DMS 273 (cell line): ENCODE measurements at regions not wholly inside any gene's neighbourhood (a gene's known extent, or its start where the extent isn't known, plus 50 kb on each side); places are given as distances from the start of the nearest gene placed in this dataset.
A peak's percentile ranks its signal among the peaks of the same experiment; 100 is the strongest.
"Not testable (repeated sequence)": the region's sequence is repeated elsewhere in the genome, so short reads cannot be mapped to it uniquely, and the experiment has no call there.

Experiments used
- DNase-seq: peaks from one replicate; lab custom pipeline; 2025; ENCODE audit not compliant: unreplicated experiment; lab: John Stamatoyannopoulos, UW

DNA sequence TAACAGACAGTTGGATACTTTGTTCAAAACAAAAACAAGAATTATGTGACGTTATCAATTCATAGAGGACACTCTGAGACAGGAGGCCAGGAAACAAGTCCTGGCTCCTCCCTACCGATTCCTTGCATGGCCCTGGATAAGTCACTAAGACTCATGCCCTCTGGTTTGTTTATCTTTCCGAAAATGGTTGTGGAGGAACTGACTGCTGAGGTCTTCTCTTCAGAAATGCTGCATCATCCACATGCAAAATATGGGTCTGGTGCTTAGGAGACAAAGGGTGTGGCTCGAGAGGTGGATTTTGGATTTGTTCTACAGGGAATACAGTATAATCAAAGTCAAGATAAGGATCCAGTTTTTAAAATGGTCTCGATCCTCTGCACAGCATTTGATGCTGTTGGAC lies 130.9 kb downstream of the RELL1 start:
- DNase-seq: no peak

DNA sequence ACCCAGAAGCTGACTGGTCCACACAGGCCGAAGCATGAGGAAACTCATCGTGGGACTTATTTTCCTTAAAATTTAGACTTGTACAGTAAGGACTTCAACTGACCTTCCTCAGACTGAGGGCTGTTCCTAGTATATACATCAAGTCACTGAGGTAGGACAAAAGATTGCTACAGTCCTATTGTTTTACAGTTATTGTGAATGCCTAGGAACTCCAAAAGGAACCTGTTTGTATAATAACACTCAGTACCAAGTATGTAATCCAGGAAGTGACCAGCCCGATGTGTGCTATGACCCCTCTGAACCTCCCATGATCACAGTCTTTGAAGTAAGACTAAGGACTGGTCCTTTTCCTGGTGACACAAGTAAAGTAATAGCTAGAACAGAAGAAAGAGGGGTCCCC lies 136.3 kb downstream of the RELL1 start:
- not testable (repeated sequence) for DNase-seq

DNA sequence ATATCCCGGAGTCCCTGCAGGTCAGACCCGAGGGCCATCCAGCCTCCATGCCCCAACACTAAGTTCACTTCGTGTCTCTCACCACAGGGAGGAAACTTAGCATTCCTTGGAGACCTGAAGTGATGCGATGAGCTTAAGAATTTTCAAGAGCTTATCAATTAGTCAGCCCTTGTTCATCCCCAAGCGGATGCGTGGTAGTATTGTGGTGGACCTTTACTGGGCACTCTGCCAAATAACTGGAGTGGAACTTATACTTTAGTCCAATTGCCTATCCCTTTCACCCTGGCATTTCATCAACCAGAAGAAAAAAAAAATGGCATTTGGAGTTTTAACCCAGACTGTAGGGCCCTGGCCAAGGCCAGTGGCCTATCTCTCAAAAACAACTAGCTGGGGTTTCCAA lies 137.1 kb downstream of the RELL1 start:
- no peak for DNase-seq

DNA sequence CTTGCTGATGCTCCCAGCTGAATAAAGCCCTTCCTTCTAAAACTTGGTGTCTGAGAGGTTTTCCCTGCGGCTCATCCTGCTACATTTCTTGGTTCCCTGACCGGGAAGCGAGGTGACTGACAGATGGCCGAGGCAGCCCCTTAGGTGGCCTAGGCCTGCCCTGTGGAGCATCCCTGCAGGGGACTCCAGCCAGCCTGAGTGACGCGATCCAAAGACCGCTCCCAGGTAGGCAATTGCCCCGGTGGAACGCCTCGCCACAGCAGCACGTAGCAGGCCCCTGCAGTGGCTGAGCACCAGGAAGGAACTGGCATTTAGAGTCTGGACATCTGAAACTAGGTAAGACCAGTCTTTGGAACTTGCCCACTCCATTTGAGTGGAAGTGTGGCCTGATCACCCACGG lies 139.6 kb downstream of the RELL1 start:
- no peak for DNase-seq

DNA sequence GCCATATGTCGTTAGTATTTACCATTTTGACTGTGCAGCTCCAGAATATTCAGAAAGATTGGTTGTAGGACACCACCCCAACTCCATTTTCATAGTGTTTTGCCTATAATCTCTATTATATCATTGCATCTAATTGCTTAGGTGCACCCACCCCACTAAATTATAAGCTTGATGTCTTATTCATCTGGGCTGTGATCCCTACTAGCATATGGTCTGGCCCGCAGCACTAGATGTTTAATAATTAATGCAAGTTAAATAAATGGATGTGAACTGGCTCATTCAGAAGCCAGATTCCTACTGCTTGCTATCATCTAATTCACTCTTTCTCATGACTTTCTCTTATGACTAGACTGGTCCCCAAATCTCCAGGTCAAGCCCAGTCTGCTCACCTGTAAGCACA lies 143.5 kb downstream of the RELL1 start:
- peak; percentile 37 for DNase-seq

DNA sequence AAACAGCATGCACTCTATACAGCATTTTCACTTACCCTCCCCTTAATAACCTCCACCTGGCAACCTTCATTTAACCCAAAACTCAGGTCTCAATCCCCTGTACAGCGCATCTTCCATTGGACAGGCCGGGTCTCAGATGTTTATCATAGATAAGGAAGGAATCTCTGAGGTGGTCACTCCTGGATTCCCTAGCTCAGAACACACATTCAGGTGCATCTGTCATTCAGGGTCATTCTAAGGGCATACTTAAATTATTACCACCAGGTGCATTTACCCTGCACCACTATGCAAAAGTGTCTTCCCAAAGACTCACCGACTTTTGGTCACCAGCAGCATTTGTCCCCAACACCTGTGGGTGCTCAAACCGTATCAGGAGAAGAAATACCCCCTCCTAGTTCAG lies 144.2 kb downstream of the RELL1 start:
- no peak for DNase-seq

DNA sequence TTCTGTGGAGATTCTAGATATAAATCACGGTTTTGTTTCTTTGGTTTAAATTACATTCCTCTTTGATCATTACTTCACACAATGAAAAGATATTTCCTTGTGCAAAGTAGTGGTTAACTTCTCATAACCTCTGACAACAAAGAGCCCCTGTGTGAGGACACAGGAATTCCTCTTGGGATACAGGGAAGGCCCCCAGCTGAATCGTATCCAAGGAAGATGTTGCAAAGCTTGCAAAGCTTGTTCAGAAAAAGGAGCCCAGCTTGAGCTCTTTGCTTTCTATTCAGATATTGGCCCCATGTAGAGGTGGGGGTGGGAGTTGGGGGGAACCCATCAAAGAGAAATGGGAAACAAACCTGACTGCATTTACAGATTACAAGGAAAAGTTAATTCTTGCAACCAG lies 145.7 kb downstream of the RELL1 start:
- no peak for DNase-seq

DNA sequence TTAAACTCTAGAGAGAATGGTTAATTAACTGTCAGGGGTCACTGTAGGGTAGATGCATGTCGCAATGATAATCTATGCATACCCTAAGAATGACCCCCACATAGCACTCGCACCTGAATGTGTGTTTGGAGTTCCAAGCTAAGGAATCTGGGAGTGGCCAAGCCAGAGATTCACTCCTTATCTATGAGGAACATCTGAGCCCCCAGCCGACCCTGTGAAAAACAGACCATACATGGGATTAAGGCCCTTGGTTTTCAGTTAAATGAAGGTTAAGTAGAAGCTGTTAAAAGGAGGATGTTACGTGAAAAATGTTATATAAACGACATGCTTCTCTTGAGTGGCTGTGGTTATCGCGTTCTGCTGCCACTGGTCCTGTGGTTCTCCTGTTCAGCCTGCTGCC lies 147.2 kb downstream of the RELL1 start:
- no peak for DNase-seq

DNA sequence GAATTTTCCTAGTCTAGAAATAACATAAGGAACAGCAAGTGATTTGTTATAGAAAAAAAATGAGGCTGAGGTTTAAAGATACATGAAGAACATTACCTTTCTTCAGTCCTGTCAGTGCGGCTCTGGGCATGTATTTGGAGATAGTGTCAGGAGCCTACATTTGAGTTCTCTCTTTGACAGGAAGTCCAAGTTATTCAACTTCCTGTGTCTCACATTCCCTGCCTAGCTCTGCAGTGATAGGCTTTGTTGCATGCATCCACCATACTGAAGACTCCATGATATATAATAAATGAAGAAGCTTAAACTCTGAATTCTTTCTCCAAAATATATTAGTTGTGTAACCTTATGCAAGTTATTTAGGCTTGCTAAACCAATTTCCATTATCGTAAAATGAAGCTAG lies 148.7 kb downstream of the RELL1 start:
- DNase-seq: no peak

DNA sequence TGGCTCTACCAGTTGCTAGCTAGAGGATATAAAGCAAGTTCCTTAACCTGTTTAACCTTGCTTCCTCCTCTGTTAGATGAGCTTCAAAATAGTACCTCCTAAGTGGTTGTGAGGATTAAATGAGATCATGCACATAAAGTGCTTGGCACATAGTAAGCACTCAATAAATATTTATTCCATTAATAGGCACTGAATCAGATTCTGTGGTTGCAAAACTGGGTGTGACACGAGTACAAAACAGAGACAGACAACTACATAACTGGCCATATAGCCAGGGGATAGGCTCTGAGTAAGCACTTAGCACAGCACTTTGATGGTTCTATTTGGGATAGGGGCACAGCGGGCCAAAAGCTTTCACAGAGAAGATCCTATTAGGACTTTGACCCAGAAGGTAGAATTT lies 150.3 kb downstream of the RELL1 start:
- DNase-seq: no peak

DNA sequence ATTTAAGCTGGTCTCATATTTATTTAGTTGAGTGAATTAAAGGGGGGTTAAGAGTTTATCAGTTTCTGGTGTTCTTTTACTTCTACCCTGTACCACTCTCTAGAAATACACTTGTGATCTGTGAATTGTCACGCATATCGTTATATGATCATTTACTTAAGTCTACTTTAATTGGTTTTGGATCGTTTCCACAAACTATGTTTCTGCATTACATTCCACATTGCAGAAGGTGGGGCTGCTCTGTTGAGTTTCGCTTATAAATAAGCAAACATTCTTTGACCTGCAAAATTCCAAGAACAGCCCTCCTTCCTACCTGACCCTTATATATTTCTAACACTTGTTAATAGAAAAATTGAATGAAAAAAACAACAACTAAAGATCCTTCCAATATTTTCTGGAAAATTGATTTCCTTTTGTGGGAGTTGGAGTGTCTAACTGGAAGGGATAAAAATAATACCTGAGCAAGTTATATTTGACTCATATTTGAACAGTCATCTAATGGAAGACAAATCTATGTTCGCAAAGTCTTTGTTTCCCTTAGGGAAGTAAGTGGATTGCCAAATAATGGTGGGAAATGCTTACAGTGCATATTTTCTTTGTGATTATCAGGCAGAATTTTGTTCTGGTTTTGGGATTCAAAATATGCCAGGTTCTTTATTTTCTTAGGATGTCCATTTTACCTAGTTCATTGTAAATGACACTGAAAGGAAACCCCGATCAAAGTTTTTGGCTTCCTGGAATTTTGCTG lies 152.7 kb downstream of the RELL1 start:
- DNase-seq: peak; percentile 11

DNA sequence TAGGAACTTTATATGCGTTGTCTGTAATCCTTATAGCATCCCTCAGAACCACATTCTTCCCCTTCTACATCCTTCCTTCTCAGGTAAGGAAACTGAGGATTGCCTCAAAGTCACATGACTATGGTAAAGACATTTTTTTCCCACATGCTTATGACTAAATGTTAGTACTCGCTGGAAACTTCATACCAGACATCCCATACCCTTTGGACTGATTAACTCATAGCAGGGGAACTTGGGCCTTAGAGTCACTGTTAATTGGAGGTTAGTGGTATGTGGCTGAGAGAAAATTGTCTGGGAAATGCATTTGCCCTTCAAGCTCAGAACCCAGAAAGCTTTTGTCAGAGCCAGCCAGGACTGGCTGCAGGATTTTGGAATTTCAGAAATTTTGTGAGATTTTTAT lies 155.0 kb downstream of the RELL1 start:
- DNase-seq: no peak

DNA sequence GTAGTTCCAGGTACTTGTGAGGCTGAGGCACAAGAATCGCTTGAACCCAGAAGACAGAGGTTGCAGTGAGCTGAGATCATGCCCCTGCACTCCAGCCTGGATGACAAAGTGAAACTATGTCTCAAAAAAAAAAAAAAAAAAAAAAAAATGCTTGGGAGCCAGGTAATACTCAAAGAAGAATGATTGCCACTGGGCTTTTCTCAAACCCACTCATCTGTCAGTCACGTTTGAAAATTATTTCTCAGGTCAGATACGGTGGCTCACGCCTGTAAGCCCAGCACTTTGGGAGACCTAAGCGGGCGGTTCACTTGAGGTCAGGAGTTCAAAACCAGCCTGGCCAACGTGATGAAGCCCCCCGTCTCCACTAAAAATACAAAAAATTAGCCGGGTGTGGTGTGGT lies 155.7 kb downstream of the RELL1 start:
- no peak for DNase-seq

DNA sequence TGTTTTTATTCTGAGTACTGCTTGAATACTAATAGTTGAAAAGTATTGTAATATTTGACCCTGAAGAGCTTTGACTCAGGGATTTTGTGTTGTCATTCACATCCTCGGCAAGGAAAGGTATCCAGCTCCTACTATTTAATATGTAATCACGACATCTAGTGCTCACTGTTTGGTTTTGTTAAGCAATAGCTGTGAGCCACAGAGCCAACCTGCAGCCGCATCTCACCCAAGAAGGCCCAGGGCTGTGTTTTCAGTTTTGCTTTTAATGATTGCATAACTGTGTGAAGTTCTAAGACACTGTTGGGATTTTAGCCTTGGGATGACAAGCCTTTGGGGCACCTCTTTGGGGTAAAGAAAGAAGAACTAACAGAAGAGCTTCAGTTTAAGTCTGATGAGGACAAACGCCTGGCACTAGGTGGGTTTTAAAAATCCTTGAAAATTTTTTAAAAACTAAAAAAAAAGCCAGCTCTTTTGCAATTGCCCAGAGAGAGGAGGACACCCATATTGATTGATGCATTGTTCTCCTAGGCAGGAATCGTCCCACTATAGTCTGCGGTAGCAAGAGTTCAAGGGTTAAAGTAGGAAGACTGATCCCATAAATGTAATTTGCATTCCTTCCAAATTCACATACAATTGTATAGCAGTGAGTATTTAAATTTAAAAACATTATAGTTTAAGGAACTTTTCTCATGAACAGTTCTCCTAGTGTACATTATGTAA lies 157.8 kb downstream of the RELL1 start:
- no peak for DNase-seq

DNA sequence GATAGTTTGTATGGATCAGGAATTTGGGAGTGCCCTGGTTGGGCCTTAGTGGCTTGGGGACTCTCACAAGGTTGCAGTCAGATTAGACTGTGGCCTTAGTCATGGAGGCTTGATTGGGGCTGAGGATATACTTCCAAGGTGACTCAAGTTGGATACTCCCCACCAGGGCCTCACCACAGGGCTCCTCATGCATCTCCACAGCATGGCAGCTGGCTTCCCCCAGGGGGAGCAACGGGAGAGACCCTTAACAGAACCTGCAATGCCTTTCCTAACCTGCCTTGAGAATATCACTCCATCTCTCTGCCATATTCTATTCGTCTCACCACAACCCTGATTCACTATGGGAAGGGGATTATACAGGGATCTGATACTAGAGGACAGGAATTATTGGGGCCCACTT lies 161.9 kb downstream of the RELL1 start:
- DNase-seq: no peak

DNA sequence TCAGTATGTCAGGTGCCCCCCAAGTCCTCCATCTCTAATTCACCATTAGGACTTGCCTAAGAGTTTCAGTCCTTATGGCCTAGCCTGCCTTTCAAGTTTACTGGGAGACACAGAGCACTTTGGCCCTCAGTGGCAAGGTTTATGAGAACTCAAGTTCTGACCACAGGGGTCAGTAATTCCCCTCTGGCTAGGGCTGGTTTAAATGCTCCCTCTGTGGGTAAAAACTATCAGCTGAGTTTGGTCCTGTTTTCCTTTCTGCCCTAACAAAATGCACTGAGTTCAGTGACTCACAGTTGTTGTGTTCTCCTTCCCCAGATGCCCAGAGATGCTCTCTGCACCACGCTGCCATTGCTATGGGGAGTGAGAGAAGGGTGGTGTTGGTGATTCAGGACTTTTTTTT lies 163.2 kb downstream of the RELL1 start:
- no peak for DNase-seq

DNA sequence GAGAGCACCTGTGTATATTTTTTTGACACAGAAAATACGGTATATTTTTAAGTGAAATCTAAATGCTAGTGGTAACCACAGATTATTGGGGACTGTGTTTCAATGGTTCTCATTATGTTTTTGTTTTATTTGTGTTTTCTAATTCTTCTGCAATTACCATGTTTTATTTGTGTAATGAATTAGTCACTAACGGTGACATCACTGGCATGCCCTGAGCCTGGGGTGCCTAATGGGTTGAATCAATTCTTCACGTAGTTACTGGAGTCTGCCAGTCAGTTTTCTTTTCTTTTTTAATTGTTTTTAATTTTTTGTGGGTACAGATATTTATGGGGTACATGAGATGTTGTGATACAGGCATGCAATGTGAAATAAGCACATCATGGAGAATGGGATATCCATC lies 168.8 kb downstream of the RELL1 start:
- no peak for DNase-seq

DNA sequence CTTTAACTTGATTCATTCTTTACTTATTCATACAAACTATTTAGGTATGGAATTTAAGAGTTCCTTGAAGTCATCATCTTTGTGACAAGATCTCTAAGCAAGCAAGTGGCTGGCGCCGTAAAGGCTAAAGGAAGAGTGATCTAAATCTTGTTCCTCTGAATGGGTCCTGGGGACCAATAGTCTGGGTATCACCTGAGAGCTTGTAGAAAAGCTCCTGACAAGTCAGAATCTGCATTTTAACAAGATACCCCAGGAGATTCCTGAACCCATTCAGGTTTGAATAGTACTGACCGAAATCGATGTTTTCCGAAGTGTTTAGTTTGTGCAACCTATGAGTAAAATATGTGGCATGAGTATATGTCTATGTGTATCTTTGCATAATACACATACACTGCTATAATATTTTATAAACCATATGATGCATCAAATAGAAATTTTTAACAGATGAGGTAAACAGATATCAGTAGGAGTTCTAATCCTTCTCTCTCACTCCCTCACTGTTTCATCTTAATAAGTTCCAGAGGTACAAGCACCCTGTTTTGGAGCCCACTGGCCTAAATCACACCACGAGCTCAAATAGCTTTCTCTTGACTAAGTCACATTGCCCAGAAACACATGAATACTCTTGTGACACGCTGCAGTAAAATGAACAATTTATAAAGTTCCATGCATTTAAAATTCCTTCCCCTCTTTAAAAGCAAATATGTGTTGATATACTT lies 170.0 kb downstream of the RELL1 start:
- DNase-seq: no peak

DNA sequence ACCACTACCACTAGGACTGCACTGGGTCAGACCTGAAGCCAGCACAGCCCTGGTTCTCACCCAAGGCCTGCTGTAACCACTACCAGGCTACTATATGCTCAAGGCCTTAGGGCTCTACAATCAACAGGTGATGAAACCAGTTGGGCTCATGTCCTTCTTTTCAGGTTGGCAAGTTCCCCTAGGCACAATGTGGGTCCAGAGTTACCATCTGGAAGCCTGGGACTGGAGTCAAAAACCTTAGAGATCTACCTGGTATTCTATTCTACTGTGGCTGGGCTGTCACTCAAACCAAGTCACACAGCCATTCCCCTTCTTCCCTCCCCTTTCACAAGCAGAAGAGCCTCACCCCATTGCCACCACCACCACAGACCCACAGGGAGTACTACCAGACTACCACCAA lies 175.6 kb downstream of the RELL1 start:
- DNase-seq: no peak

DNA sequence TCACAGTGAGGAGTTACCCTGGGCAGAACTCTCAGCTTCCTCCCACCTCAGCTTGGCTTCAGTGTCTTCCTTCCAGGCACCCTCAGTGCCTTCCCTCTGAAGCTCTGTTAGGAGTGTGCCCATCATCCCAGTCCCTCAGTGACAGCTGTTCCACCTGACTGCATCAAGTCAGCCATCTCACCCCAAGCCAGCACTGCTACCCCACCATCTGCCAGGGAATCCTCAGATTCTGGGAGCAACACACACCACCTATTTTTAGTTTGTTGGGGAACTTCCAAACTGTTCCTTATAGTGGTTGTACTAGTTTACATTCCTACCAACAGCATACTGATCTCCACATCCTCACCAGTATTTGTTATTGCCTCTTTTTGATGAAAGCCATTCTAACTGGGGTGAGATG lies 182.9 kb downstream of the RELL1 start:
- peak; percentile 57 for DNase-seq

DNA sequence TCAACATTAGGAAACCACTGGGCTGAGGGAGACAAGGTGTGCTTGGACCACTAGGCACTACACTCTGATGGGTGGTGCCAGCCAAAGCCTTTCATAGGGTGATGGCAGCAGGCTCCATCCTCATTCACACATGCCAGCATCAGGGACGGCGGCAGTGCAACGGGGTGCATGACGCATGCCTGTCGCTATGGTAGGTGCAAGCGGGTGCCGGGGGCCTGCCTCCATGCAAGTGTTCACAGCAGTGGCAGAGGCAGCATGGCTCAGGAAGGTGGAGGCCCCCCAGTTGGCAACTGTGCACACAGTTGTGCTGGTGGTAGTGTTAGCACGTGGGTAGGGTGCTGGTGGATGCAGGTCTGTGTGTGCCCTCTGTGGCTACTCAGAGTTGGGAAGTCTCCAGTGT lies 184.1 kb downstream of the RELL1 start:
- DNase-seq: no peak
